ENCODE measurements at regions not wholly inside any gene's neighbourhood (a gene's known extent, or its start where the extent isn't known, plus 50 kb on each side); places are given as distances from the start of the nearest gene placed in this dataset.
"Not testable (repeated sequence)": the region's sequence is repeated elsewhere in the genome, so short reads cannot be mapped to it uniquely, and the experiment has no call there.

DNA sequence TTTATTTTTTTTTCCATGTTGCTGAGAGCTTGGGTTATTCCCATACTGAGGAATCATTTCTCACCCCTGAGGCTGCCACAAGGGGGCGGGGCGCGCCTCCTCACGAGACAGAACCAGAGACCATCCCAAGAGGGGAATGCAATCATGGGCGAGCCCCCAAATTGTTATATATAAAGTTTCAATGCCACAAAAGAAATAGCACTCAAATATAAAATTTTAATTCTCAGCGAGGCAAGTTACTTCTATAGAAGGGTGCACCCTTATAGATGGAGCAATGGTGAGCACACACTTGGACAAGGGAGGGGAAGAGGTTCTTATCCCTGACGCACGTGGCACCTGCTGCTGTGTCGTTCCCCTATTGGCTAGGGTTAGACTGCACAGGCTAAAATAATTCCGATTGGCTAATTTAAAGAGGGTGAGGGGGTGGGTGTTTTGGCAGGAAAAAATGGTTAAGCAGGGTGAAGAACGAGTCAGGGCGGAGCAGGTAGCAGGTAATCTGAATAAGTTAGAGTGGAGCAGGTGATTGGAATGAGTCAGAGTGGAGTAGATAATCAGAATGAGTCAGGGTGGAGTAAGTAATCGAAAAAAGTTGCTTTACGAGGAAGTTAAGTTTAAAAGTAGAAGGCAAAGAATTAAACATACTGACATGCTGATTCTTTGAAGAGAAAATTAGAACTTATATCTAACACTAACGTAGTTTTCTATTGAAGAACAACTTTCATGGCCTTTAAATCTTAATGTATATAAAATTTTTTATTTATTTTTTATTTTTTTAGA is 177.5 kb downstream of the MTCL1 start:
- no peaks in the 10 kb centered on the region for H3K36me3 ChIP-seq (ENCODE audit: low read depth)
- H3K4me3 ChIP-seq, result no peak overlapping the region
- intact Hi-C loops (cut with DNase I, micrococcal nuclease), result no loop called here
- ATAC-seq (no peak), DNase-seq (no peak)
- H3K9me3 ChIP-seq, result peaks cover 21% of the 10 kb centered on the region
- H3K4me1 ChIP-seq (ENCODE audit: low read depth), result no peaks in the 10 kb centered on the region
- TF ChIP-seq, protein P1, sequence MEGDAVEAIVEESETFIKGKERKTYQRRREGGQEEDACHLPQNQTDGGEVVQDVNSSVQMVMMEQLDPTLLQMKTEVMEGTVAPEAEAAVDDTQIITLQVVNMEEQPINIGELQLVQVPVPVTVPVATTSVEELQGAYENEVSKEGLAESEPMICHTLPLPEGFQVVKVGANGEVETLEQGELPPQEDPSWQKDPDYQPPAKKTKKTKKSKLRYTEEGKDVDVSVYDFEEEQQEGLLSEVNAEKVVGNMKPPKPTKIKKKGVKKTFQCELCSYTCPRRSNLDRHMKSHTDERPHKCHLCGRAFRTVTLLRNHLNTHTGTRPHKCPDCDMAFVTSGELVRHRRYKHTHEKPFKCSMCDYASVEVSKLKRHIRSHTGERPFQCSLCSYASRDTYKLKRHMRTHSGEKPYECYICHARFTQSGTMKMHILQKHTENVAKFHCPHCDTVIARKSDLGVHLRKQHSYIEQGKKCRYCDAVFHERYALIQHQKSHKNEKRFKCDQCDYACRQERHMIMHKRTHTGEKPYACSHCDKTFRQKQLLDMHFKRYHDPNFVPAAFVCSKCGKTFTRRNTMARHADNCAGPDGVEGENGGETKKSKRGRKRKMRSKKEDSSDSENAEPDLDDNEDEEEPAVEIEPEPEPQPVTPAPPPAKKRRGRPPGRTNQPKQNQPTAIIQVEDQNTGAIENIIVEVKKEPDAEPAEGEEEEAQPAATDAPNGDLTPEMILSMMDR (IDR thresholded peaks at IDR 0.05), result no peak

DNA sequence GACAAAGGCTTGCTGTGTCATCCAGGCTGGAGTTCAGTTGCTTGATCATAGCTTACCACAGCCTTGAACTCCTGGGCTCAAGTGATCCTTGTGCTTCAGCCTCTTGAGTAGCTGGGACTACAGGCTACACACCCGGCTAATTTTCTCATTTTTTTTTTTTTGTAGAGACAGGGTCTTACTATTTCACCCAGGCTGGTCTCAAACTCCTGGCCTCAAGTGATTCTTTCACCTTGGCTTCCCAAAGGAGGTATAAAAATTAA is 178.0 kb downstream of the MTCL1 start:
- Histone ChIP-seq H3K4me3 (no peak overlapping the region), H3K4me1 (ENCODE audit: low read depth) (no peaks in the 10 kb centered on the region), H3K9me3 (peaks cover 21% of the 10 kb centered on the region), H3K36me3 (ENCODE audit: low read depth) (no peaks in the 10 kb centered on the region)
- DNase-seq (no peak), ATAC-seq (no peak)
- intact Hi-C loops (cut with DNase I, micrococcal nuclease), result no loop called here
- TF ChIP-seq, protein P1 (IDR thresholded peaks at IDR 0.05), result no peak

DNA sequence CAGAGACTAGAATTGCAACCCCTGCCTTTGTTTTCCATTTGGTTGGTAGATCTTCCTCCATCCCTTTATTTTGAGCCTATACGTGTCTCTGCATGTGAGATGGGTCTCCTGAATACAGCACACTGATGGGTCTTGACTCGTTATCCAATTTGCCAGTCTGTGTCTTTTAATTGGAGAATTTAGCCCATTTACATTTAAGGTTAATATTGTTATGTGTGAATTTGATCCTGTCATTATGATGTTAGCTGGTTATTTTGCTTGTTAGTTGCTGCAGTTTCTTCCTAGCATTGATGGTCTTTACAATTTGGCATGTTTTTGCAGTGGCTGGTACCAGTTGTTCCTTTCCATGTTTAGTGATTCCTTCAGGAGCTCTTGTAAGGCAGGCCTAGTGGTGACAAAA is 182.5 kb downstream of the MTCL1 start:
- not testable (repeated sequence) for ATAC-seq, H3K4me3 ChIP-seq

DNA sequence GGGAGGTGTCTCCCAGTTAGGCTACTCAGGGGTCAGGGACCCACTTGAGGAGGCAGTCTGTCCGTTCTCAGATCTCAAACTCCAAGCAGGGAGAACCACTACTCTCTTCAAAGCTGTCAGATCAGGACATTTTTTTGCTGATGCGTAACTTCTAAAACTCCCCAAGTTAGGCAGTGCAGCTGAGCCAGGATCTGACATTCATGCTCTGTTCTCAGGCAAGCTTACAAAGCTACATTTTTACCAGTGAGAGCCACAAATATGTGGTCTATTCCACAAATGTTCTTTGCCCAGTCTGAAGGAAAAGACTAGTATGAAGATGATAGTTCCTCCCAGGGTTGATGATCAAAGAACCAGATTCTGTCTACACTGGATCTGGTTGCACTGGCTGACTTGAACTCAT is 184.1 kb downstream of the MTCL1 start:
- Histone ChIP-seq H3K36me3 (ENCODE audit: low read depth) (no peaks in the 10 kb centered on the region), H3K9me3 (no peaks in the 10 kb centered on the region), H3K4me3 (no peak overlapping the region), H3K4me1 (ENCODE audit: low read depth) (peaks cover 7% of the 10 kb centered on the region)
- DNase-seq, result no peak
- no peak for ATAC-seq
- TF ChIP-seq, protein P1 (IDR thresholded peaks at IDR 0.05), result no peak
- intact Hi-C loops (cut with DNase I, micrococcal nuclease), result no loop called here

More for the DNA sequence above, 182.5 kb downstream of the MTCL1 start:
- intact Hi-C loops (cut with DNase I, micrococcal nuclease); DNase-seq; H3K36me3 ChIP-seq (ENCODE audit: low read depth); H3K4me1 ChIP-seq (ENCODE audit: low read depth): not testable (repeated sequence)
- H3K9me3 ChIP-seq, result peaks cover 10% of the 10 kb centered on the region

DNA sequence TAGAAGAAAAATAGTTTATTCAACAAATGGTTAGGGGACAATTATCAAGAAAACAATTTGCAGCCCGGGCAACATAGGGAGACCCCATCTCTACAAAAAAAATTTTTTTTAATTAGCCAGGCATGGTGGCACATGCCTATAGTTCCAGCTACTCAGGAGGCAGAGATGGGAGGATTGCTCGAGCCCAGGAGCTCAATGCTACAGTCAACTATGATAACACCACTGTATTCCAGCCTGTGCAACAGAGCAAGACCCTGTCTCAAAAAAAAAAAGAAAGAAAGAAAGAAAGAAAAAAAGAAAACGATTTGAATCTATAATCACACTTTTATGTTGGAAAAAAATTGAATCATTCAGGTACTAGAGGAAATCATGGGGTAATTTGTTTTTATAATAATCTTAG is 185.1 kb downstream of the MTCL1 start:
- H3K36me3 ChIP-seq (ENCODE audit: low read depth); ATAC-seq; DNase-seq; H3K4me3 ChIP-seq; intact Hi-C loops (cut with DNase I, micrococcal nuclease); H3K9me3 ChIP-seq; H3K4me1 ChIP-seq (ENCODE audit: low read depth): not testable (repeated sequence)

DNA sequence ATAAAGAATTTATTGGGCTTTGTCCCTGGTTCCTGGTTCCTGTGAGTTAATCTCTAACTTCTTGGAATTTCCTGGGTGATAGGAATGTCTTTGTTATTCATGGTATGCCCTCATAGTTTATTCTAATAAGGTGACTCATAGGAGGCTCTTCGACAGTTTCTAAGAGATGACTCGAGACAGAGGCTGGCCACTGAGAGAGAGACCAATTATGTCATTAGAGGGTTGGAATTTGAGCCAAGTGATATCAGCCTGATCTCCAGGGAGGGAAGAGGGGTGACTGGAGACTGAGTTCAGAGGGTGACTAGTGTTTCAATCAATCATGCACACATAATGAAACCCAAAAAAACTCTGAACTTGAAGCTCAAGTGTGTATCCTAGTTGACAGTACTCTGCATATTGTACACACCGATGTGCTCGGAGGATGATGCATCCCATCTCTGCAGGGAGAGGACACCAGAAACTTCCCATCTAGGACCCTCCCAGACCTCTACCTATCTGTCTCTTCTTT is 185.7 kb downstream of the MTCL1 start:
- DNase-seq (no peak), ATAC-seq (peak; percentile 99)
- Histone ChIP-seq H3K4me3 (no peak overlapping the region), H3K36me3 (ENCODE audit: low read depth) (no peaks in the 10 kb centered on the region), H3K9me3 (no peaks in the 10 kb centered on the region), H3K4me1 (ENCODE audit: low read depth) (peaks cover 7% of the 10 kb centered on the region)
- intact Hi-C loops (cut with DNase I, micrococcal nuclease), result no loop called here
- TF ChIP-seq, protein P1 (IDR thresholded peaks at IDR 0.05), result no peak

DNA sequence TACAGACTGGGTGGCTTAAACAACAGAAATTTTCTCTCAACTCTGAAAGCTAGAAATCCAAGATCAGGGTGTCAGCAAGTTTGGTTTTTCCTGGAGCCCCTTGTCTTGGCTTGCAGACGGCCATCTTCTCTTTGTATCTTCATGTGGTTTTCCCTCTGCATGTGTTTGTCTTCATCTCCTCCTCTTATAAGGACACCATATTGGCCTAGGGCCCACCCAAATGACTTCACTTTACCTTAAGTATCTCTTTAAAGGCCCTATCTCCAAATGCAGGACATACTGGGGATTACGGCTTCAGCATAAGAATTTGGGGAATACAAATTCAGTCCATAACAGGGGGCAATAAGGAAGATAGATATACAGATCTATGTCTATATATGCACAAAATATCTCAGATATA is 187.9 kb downstream of the MTCL1 start:
- ATAC-seq (no peak), DNase-seq (no peak)
- Histone ChIP-seq H3K36me3 (ENCODE audit: low read depth) (no peaks in the 10 kb centered on the region), H3K9me3 (no peaks in the 10 kb centered on the region), H3K4me3 (no peak overlapping the region), H3K4me1 (ENCODE audit: low read depth) (peaks cover 7% of the 10 kb centered on the region)
- TF ChIP-seq, protein P1 (IDR thresholded peaks at IDR 0.05), result no peak
- intact Hi-C loops (cut with DNase I, micrococcal nuclease), result no loop called here
